GM06990 (cell line): ENCODE measurements at regions not wholly inside any gene's neighbourhood (a gene's known extent, or its start where the extent isn't known, plus 50 kb on each side); places are given as distances from the start of the nearest gene placed in this dataset.
"Not testable (repeated sequence)": the region's sequence is repeated elsewhere in the genome, so short reads cannot be mapped to it uniquely, and the experiment has no call there.

Source experiments
- DNase-seq: peaks from one replicate; pipeline ENCODE4 v3.0.0-alpha.2; 2011; ENCODE audit not compliant: insufficient read length; ENCODE audit errors: extremely low read depth
- H3K27me3 ChIP-seq: replicated peaks from 2 replicates; pipeline ENCODE4 v1.6.0; 2011; ENCODE audit warnings: low read length; ENCODE audit not compliant: control insufficient read depth, insufficient read depth
- H3K36me3 ChIP-seq: 2 replicates; pipeline ENCODE4 v1.5.1; 2011; ENCODE audit warnings: low read length; ENCODE audit not compliant: control insufficient read depth, insufficient read depth
- H3K4me3 ChIP-seq: replicated peaks from 2 replicates; pipeline ENCODE4 v1.5.1; 2011; ENCODE audit warnings: low read depth, mild to moderate bottlenecking, control low read depth, low read length
- CTCF ChIP-seq: IDR thresholded peaks from 2 replicates; pipeline ENCODE4 v1.5.1; 2011; ENCODE audit warnings: low read length, control low read depth, mild to moderate bottlenecking, inconsistent platforms; ENCODE audit not compliant: insufficient read depth, poor library complexity, severe bottlenecking

- DNase-seq: no peak
- H3K36me3 ChIP-seq: no peaks in the 10 kb centered on the region
- no peak overlapping the region for H3K4me3 ChIP-seq
- no peaks in the 10 kb centered on the region for H3K27me3 ChIP-seq
- no peak for TF ChIP-seq CTCF
Measured at GRCh38 chr4:111334361-111334760, 711.5 kb upstream of the PITX2 start.

GRCh38 chr4:111337186-111337876 is 714.5 kb upstream of the PITX2 start:
- DNase-seq, H3K36me3 ChIP-seq, H3K4me3 ChIP-seq, H3K27me3 ChIP-seq: not testable (repeated sequence)

GRCh38 chr4:111359602-111360001 is 736.7 kb upstream of the PITX2 start:
- H3K36me3 ChIP-seq: no peaks in the 10 kb centered on the region
- TF ChIP-seq CTCF: no peak
- H3K4me3 ChIP-seq: no peak overlapping the region
- no peaks in the 10 kb centered on the region for H3K27me3 ChIP-seq
- no peak for DNase-seq

GRCh38 chr4:111360906-111361305 is 738.0 kb upstream of the PITX2 start:
- Histone ChIP-seq H3K4me3 (no peak overlapping the region), H3K36me3 (no peaks in the 10 kb centered on the region), H3K27me3 (no peaks in the 10 kb centered on the region)
- no peak for DNase-seq
- no peak for TF ChIP-seq CTCF

- Histone ChIP-seq H3K27me3 (no peaks in the 10 kb centered on the region), H3K36me3 (no peaks in the 10 kb centered on the region), H3K4me3 (no peak overlapping the region)
- TF ChIP-seq CTCF: no peak
- DNase-seq: no peak
Measured at GRCh38 chr4:111362941-111363361, 740.1 kb upstream of the PITX2 start.

- not testable (repeated sequence) for H3K27me3 ChIP-seq, H3K36me3 ChIP-seq, H3K4me3 ChIP-seq, DNase-seq
Measured at GRCh38 chr4:111377880-111378279, 755.0 kb upstream of the PITX2 start.

GRCh38 chr4:111388561-111388960 is 756.7 kb upstream of the FAM241A start:
- Histone ChIP-seq H3K4me3 (no peak overlapping the region), H3K36me3 (no peaks in the 10 kb centered on the region), H3K27me3 (no peaks in the 10 kb centered on the region)
- no peak for TF ChIP-seq CTCF
- DNase-seq: no peak
